IMR-90 (cell line): ENCODE measurements at regions not wholly inside any gene's neighbourhood (a gene's known extent, or its start where the extent isn't known, plus 50 kb on each side); places are given as distances from the start of the nearest gene placed in this dataset.

ENCODE experiments used
- BHLHE40 ChIP-seq: fragments of 150-350 bp; IDR thresholded peaks from 2 replicates; pipeline ENCODE4 v1.6.1; 2016; ENCODE audit warnings: mild to moderate bottlenecking, low read depth, low read length
- CEBPB ChIP-seq: IDR thresholded peaks from 2 replicates; pipeline ENCODE4 v1.6.1; 2012; ENCODE audit warnings: low read depth, low read length, improper control_type of control experiment
- CTCF ChIP-seq: conservative IDR thresholded peaks from 2 replicates; pipeline ENCODE4 v1.5.1; 2012; ENCODE audit warnings: mild to moderate bottlenecking, low read depth, low read length, improper control_type of control experiment
- ELK1 ChIP-seq: fragments of 150-350 bp; IDR thresholded peaks from 2 replicates; pipeline ENCODE4 v1.6.1; 2016; ENCODE audit warnings: low read depth, mild to moderate bottlenecking, low read length, moderate library complexity, borderline replicate concordance
- FOS ChIP-seq: fragments of 150-350 bp; IDR thresholded peaks from 2 replicates; pipeline ENCODE4 v1.6.1; 2016; ENCODE audit warnings: low read depth, low read length
- MAZ ChIP-seq: IDR thresholded peaks from 2 replicates; pipeline ENCODE4 v1.6.1; 2012; ENCODE audit warnings: low read depth, mild to moderate bottlenecking, low read length, improper control_type of control experiment, moderate library complexity, borderline replicate concordance
- MXI1 ChIP-seq: IDR thresholded peaks from 2 replicates; pipeline ENCODE4 v1.6.1; 2012; ENCODE audit warnings: low read depth, mild to moderate bottlenecking, low read length, moderate library complexity, borderline replicate concordance
- NFE2L2 ChIP-seq: fragments of 150-350 bp; IDR thresholded peaks from 2 replicates; pipeline ENCODE4 v1.6.1; 2016; ENCODE audit warnings: low read depth, mild to moderate bottlenecking, low read length
- POLR2A ChIP-seq: IDR thresholded peaks from 2 replicates; pipeline ENCODE4 v1.6.1; 2012; ENCODE audit warnings: mild to moderate bottlenecking, low read depth, low read length
- RAD21 ChIP-seq: IDR thresholded peaks from 2 replicates; pipeline ENCODE4 v1.6.1; 2012; ENCODE audit warnings: low read length, improper control_type of control experiment
- RCOR1 ChIP-seq: IDR thresholded peaks from 2 replicates; pipeline ENCODE4 v1.6.1; 2012; ENCODE audit warnings: mild to moderate bottlenecking, low read length, improper control_type of control experiment; ENCODE audit not compliant: insufficient replicate concordance
- RFX5 ChIP-seq: IDR thresholded peaks from 2 replicates; pipeline ENCODE4 v1.8.0; 2012; ENCODE audit warnings: low read depth, mild to moderate bottlenecking, low read length, moderate library complexity
- SMC3 ChIP-seq: fragments of 150-350 bp; IDR thresholded peaks from 2 replicates; pipeline ENCODE4 v1.6.1; 2016; ENCODE audit warnings: low read depth, mild to moderate bottlenecking, antibody characterized with exemption, low read length, moderate library complexity

GRCh38 chr3:463252-464192, 267.0 kb downstream of the CHL1 start:
- TF ChIP-seq CTCF (no peak), MXI1 (no peak), POLR2A (no peak), CEBPB (no peak), RCOR1 (no peak), BHLHE40 (no peak), RAD21 (no peak), SMC3 (no peak), FOS (no peak), ELK1 (no peak), NFE2L2 (no peak), RFX5 (no peak), MAZ (no peak)
